HEK293 (cell line): ENCODE measurements at regions not wholly inside any gene's neighbourhood (a gene's known extent, or its start where the extent isn't known, plus 50 kb on each side); places are given as distances from the start of the nearest gene placed in this dataset.
A peak's percentile ranks its signal among the peaks of the same experiment; 100 is the strongest.

Source experiments
- CTCF ChIA-PET: fragments of 350-600 bp; formaldehyde crosslinking; extraction: SDS; loops from one replicate; lab custom pipeline; 2021; ENCODE audit warnings: antibody characterized with exemption; lab: Yijun Ruan, JAX
- POLR2A ChIA-PET: fragments of 300-600 bp; formaldehyde crosslinking; extraction: SDS; loops from one replicate; lab custom pipeline; 2020; ENCODE audit warnings: antibody characterized with exemption, inconsistent platforms; lab: Yijun Ruan, JAX
- H3K27ac ChIP-seq: fragments of 200-500 bp; sonication (Bioruptor generic); 2 replicates; pipeline ENCODE4 v1.5.1; 2014; ENCODE audit warnings: low read depth, low read length, control low read depth, inconsistent platforms; ENCODE audit errors: extremely low read depth
- H3K36me3 ChIP-seq, 2 experiments: fragments of 200-500 bp in 1 of 2; sonication (Bioruptor generic) in 1 of 2; 1 replicate in 1 of 2; 2 replicates in 1 of 2; pipeline ENCODE4 v1.5.1; 2014 to 2017; ENCODE audit warnings: inconsistent platforms in 2 of 2, low read length in 2 of 2; ENCODE audit not compliant: control insufficient read depth in 2 of 2, insufficient read depth in 1 of 2
- H3K4me1 ChIP-seq: fragments of 200-500 bp; sonication (Bioruptor generic); 2 replicates; pipeline ENCODE4 v1.5.1; 2014; ENCODE audit warnings: mild to moderate bottlenecking, low read length, inconsistent platforms; ENCODE audit not compliant: control insufficient read depth, insufficient read depth
- H3K4me3 ChIP-seq: 2 replicates; pipeline ENCODE4 v1.5.1; 2011; ENCODE audit warnings: low read depth, mild to moderate bottlenecking, control low read depth, low read length, moderate library complexity
- H3K9me3 ChIP-seq: fragments of 200-500 bp; sonication (Bioruptor generic); 2 replicates; pipeline ENCODE4 v1.5.1; 2014; ENCODE audit warnings: low read depth, low read length, inconsistent platforms; ENCODE audit not compliant: control insufficient read depth, insufficient read depth
- BCL11A ChIP-seq: fragments of 450-650 bp; formaldehyde crosslinking; IDR thresholded peaks from 2 replicates; pipeline ENCODE4 v1.5.1; 2016; ENCODE audit warnings: low read depth, missing biosample characterization, missing genetic modification characterization
- GLI2 ChIP-seq: fragments of 450-650 bp; formaldehyde crosslinking; IDR thresholded peaks from 2 replicates; pipeline ENCODE4; 2017; ENCODE audit warnings: missing biosample characterization, missing genetic modification characterization, low read depth, borderline replicate concordance
- GLIS1 ChIP-seq: fragments of 450-650 bp; formaldehyde crosslinking; IDR thresholded peaks from 2 replicates; pipeline ENCODE4 v1.5.1; 2016; ENCODE audit warnings: missing biosample characterization, missing genetic modification characterization
- HOXD13 ChIP-seq: sonication (generic); formaldehyde crosslinking; IDR thresholded peaks from 2 replicates; pipeline ENCODE4 v1.8.0; 2022; ENCODE audit warnings: missing genetic modification reagents, borderline replicate concordance
- IKZF3 ChIP-seq: fragments of 450-650 bp; IDR thresholded peaks from 2 replicates; pipeline ENCODE4 v1.5.0; 2018; ENCODE audit warnings: missing biosample characterization, mild to moderate bottlenecking, missing genetic modification characterization, moderate library complexity
- KLF7 ChIP-seq: fragments of 450-650 bp; formaldehyde crosslinking; IDR thresholded peaks from 2 replicates; pipeline ENCODE4 v1.5.1; 2016; ENCODE audit warnings: missing biosample characterization, missing genetic modification characterization, borderline replicate concordance
- KLF9 ChIP-seq: fragments of 450-650 bp; formaldehyde crosslinking; IDR thresholded peaks from 2 replicates; pipeline ENCODE4 v1.5.1; 2016; ENCODE audit warnings: missing biosample characterization, missing genetic modification characterization, low read depth
- OVOL3 ChIP-seq: fragments of 450-650 bp; formaldehyde crosslinking; IDR thresholded peaks from 2 replicates; pipeline ENCODE4 v1.5.1; 2016; ENCODE audit warnings: missing biosample characterization, missing genetic modification characterization
- SETDB1 ChIP-seq: IDR thresholded peaks from one replicate; pipeline ENCODE4 v1.6.1; 2017; ENCODE audit warnings: mild to moderate bottlenecking, low read length, moderate library complexity, mixed read lengths; ENCODE audit not compliant: insufficient read length
- SP3 ChIP-seq: fragments of 450-650 bp; formaldehyde crosslinking; IDR thresholded peaks from 2 replicates; pipeline ENCODE4 v1.5.1; 2016; ENCODE audit warnings: missing biosample characterization, missing genetic modification characterization
- SP7 ChIP-seq: fragments of 450-650 bp; formaldehyde crosslinking; IDR thresholded peaks from 2 replicates; pipeline ENCODE4 v1.5.1; 2016; ENCODE audit warnings: missing biosample characterization, missing genetic modification characterization
- YY2 ChIP-seq: fragments of 450-650 bp; formaldehyde crosslinking; IDR thresholded peaks from 2 replicates; pipeline ENCODE4 v1.5.1; 2016; ENCODE audit warnings: missing biosample characterization, missing genetic modification characterization
- ZEB2 ChIP-seq: fragments of 450-650 bp; formaldehyde crosslinking; IDR thresholded peaks from 2 replicates; pipeline ENCODE4 v1.5.1; 2016; ENCODE audit warnings: missing biosample characterization, missing genetic modification characterization
- ZNF133 ChIP-seq: fragments of 450-650 bp; formaldehyde crosslinking; IDR thresholded peaks from 2 replicates; pipeline ENCODE4 v1.5.1; 2016; ENCODE audit warnings: missing biosample characterization, missing genetic modification characterization
- ZNF138 ChIP-seq: fragments of 450-650 bp; formaldehyde crosslinking; IDR thresholded peaks from 2 replicates; pipeline ENCODE4 v1.5.1; 2016; ENCODE audit warnings: missing biosample characterization, missing genetic modification characterization, borderline replicate concordance
- ZNF157 ChIP-seq: fragments of 450-650 bp; formaldehyde crosslinking; IDR thresholded peaks from 2 replicates; pipeline ENCODE4 v1.5.1; 2016; ENCODE audit warnings: missing biosample characterization, missing genetic modification characterization
- ZNF518A ChIP-seq: fragments of 450-650 bp; formaldehyde crosslinking; conservative IDR thresholded peaks from 2 replicates; pipeline ENCODE4 v1.5.1; 2016; ENCODE audit warnings: low read depth, missing biosample characterization, missing genetic modification characterization
- ZNF530 ChIP-seq: fragments of 450-650 bp; formaldehyde crosslinking; IDR thresholded peaks from 2 replicates; pipeline ENCODE4 v1.5.1; 2016; ENCODE audit warnings: low read depth, missing biosample characterization, missing genetic modification characterization
- ZNF560 ChIP-seq: fragments of 450-650 bp; formaldehyde crosslinking; IDR thresholded peaks from 2 replicates; pipeline ENCODE4 v1.5.1; 2017; ENCODE audit warnings: missing biosample characterization, missing genetic modification characterization, borderline replicate concordance
- ZNF580 ChIP-seq: fragments of 450-650 bp; formaldehyde crosslinking; IDR thresholded peaks from 2 replicates; pipeline ENCODE4 v1.5.1; 2016; ENCODE audit warnings: missing biosample characterization, missing genetic modification characterization
- ZNF585B ChIP-seq: fragments of 450-650 bp; formaldehyde crosslinking; IDR thresholded peaks from 2 replicates; pipeline ENCODE4 v1.5.1; 2016; ENCODE audit warnings: missing biosample characterization, missing genetic modification characterization
- ZNF621 ChIP-seq: fragments of 450-650 bp; formaldehyde crosslinking; IDR thresholded peaks from 2 replicates; pipeline ENCODE4 v1.5.1; 2017; ENCODE audit warnings: missing biosample characterization, missing genetic modification characterization
- ZNF677 ChIP-seq: fragments of 450-650 bp; IDR thresholded peaks from 2 replicates; pipeline ENCODE4 v1.5.0; 2018; ENCODE audit warnings: missing biosample characterization, mild to moderate bottlenecking, missing genetic modification characterization, moderate library complexity
- ZNF791 ChIP-seq: fragments of 450-650 bp; formaldehyde crosslinking; IDR thresholded peaks from 2 replicates; pipeline ENCODE4 v1.5.1; 2016; ENCODE audit warnings: missing biosample characterization, missing genetic modification characterization
- ZSCAN30 ChIP-seq: fragments of 450-650 bp; IDR thresholded peaks from 2 replicates; pipeline ENCODE4 v1.5.1; 2018; ENCODE audit warnings: missing biosample characterization, mild to moderate bottlenecking, missing genetic modification characterization, moderate library complexity
- TF ChIP-seq, protein P1 (sequence below): fragments of 450-650 bp; formaldehyde crosslinking; IDR thresholded peaks from 2 replicates; pipeline ENCODE4 v1.5.1; 2017; ENCODE audit warnings: missing biosample characterization, missing genetic modification characterization

DNA sequence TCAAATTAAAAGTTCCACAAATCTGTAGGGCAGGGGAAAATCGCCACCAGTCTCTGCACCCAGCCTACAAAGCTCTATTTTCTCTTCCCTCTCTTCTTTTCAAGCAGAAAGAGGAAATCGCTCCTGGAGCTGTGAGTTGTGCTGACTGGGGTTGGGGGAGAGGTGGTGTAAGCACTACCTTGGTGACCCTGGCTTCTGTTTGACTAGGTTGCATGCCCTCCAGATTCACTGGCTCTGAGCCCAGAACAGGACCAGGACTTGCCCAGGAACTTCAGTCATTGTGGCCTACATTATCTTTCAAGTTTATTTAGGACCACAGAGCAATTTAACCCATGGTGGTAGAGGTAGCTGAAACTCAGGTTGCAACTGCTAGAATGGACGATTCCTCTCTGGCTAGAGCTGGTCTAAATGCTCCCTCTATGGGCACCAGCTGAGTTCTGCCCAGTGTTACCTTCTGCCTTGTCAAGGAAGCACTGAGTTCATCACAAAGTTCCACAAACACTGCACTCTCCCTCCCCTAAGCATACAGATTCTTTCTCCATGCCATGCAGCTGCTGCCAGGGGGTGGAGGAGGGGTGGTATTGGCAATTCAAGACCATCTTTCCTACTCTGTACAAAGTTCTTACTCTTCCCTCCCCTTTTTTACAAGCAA lies 122.0 kb upstream of the BMP5 start (continued):
- TF ChIP-seq OVOL3 (tag by site-specific recombination) (no peak), GLI2 (tag by site-specific recombination) (no peak), ZNF677 (no peak)
- TF ChIP-seq, all 188 proteins: peak for 0

DNA sequence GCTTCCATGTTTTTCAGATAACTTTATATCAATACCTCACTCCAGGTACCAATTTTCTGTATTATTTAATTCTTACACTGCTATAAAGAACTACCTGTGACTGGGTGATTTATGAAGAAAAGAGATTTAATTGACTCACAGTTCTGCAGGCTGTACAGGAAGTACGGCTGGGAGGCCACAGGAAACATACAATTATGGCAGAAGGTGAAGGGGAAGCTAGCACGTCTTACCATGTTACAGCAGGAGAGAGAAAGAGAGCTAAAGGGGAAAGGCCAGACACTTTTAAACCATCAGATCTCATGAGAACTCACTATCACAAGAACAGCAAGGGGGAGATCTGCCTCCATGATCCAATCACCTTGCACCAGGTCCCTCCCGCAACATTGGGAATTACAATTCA lies 119.1 kb upstream of the BMP5 start:
- POLR2A ChIA-PET: no interaction called here
- Histone ChIP-seq H3K4me3 (no peak overlapping the region), H3K4me1 (no peaks in the 10 kb centered on the region), H3K9me3 (peaks cover 3% of the 10 kb centered on the region; the same call in 1 of the 2 replicates), H3K36me3 (no peaks in the 10 kb centered on the region), H3K27ac (no peak overlapping the region)
- CTCF ChIA-PET: no interaction called here
- TF ChIP-seq ZEB2 (tag by site-specific recombination) (no peak), ZNF133 (no peak), ZNF621 (no peak), ZSCAN30 (tag by site-specific recombination) (no peak)

- no peaks in the 10 kb centered on the region for H3K36me3 ChIP-seq
- CTCF ChIA-PET: interaction anchor here (0.9 kb wide), 1 partner anchor 299 kb away, joined by 3 read pairs; no protein-coding TSS in a partner anchor
- H3K4me1 ChIP-seq: no peaks in the 10 kb centered on the region
- H3K4me3 ChIP-seq: no peak overlapping the region
- H3K27ac ChIP-seq: no peak overlapping the region
- POLR2A ChIA-PET: no interaction called here
- H3K9me3 ChIP-seq: peaks cover 3% of the 10 kb centered on the region; the same call in 1 of the 2 replicates
- no peak for TF ChIP-seq ZNF157 (tag by site-specific recombination)
- TF ChIP-seq ZNF791 (tag by site-specific recombination): no peak
- no peak for TF ChIP-seq IKZF3 (tag by site-specific recombination)
- TF ChIP-seq HOXD13: no peak
- TF ChIP-seq GLI2 (tag by site-specific recombination): no peak
- TF ChIP-seq YY2: no peak
- TF ChIP-seq ZNF530: no peak
- TF ChIP-seq KLF9 (tag by site-specific recombination): no peak
- no peak for TF ChIP-seq SP7 (tag by site-specific recombination)
- TF ChIP-seq, protein P1, sequence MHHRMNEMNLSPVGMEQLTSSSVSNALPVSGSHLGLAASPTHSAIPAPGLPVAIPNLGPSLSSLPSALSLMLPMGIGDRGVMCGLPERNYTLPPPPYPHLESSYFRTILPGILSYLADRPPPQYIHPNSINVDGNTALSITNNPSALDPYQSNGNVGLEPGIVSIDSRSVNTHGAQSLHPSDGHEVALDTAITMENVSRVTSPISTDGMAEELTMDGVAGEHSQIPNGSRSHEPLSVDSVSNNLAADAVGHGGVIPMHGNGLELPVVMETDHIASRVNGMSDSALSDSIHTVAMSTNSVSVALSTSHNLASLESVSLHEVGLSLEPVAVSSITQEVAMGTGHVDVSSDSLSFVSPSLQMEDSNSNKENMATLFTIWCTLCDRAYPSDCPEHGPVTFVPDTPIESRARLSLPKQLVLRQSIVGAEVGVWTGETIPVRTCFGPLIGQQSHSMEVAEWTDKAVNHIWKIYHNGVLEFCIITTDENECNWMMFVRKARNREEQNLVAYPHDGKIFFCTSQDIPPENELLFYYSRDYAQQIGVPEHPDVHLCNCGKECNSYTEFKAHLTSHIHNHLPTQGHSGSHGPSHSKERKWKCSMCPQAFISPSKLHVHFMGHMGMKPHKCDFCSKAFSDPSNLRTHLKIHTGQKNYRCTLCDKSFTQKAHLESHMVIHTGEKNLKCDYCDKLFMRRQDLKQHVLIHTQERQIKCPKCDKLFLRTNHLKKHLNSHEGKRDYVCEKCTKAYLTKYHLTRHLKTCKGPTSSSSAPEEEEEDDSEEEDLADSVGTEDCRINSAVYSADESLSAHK (tag by site-specific recombination): no peak
- TF ChIP-seq KLF7: no peak
- peak; percentile 75 for TF ChIP-seq SETDB1
- no peak for TF ChIP-seq BCL11A
- TF ChIP-seq ZNF518A (tag by site-specific recombination): no peak
- TF ChIP-seq ZNF585B (tag by site-specific recombination): peak; percentile 42
- TF ChIP-seq GLIS1 (tag by site-specific recombination): no peak
- TF ChIP-seq SP3 (tag by site-specific recombination): no peak
- TF ChIP-seq ZNF138 (tag by site-specific recombination): no peak
- no peak for TF ChIP-seq ZNF580 (tag by site-specific recombination)
- TF ChIP-seq ZNF560 (tag by site-specific recombination): no peak
Measured at GRCh38 chr6:55993418-55993817, 118.0 kb upstream of the BMP5 start.
